Forelimb muscle (tissue), 1 donor: ENCODE measurements at regions not wholly inside any gene's neighbourhood (a gene's known extent, or its start where the extent isn't known, plus 50 kb on each side); places are given as distances from the start of the nearest gene placed in this dataset.

Source experiments
- DNase-seq: peaks from one replicate; pipeline ENCODE4 v3.0.0-alpha.2; 2013; ENCODE audit warnings: low read depth

GRCh38 chr11:15730263-15730994 is 615.7 kb downstream of the INSC start:
- no peak for DNase-seq

DNA sequence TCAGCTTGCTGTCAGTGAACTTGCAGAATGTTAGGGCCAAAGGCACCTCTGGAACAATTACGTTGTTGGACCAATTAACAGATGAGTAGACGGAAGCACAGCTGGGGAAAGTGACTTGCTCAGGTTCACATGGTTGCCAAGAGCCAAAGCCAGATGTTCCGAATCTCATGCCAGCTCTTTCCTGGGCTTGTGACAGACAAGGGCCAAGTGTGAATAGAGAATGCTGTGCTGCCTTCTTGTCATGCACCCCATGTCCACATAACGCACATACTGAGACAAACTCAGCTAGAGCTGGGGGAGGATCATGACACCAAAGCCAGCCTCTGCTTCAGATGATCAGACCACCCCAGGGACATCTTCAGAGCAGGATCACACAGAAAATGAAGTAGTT is 616.3 kb downstream of the INSC start:
- DNase-seq: no peak

DNA sequence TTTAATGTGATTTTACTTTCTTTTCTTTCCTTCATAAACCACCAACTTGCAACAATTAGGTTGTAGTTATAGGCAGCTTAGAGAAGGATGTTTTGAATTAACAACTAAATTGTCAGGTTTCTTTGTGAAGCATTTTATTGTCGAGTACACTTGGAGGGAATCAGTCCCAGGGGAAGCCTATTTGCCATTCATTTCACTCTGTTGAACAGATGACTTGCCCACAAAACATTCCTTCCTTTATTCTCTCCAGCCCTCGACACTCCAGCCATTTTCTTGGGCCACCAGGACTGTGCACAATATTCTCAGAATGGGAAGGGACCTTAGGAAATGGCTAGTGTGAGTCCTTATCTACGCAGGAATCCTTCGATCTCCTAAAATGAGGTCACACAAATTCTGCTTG is 620.6 kb downstream of the SOX6 start:
- DNase-seq: no peak

- DNase-seq: no peak
Measured at GRCh38 chr11:15737320-15737719, 619.0 kb downstream of the SOX6 start.

GRCh38 chr11:15738931-15739330 is 617.4 kb downstream of the SOX6 start:
- DNase-seq: no peak

- no peak for DNase-seq
Measured at GRCh38 chr11:15742626-15743519, 613.5 kb downstream of the SOX6 start.

DNA sequence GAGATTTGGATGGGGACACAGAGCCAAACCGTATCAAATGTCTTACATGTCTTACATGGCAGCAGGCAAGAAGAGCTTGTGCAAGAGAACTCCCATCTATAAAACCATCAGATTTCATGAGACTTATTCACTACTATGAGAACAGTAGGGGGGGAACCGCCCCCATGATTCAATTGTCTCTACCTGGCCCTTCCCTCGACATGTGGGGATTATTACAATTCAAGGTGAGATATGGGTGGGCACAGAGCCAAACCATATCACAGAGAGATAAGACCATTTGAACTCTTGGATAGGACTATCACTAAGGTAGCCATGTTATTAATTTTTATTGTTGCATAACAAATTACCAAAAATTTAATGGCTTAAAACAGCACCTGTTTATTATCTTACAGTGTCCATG is 611.7 kb downstream of the SOX6 start:
- no peak for DNase-seq

DNA sequence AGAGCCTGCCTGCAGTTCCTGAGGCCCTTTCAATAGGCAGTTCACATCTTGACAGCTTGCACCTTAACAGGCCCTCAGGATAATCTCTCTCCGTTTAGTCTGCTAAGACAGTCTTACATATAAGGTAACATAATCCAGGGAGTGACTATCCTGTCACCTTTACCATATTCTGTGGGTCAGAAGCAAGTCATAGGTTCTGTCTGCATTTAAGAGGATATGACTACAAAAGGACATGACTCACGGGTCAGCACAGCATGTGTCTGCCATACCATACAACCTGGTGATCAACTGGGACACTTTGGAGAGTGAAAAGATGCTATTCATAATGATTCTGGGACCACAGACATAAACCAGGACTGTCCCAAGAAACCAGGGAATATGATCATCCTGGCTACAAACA is 611.1 kb downstream of the SOX6 start:
- DNase-seq: no peak

GRCh38 chr11:15747671-15748070 is 608.7 kb downstream of the SOX6 start:
- DNase-seq: no peak

DNA sequence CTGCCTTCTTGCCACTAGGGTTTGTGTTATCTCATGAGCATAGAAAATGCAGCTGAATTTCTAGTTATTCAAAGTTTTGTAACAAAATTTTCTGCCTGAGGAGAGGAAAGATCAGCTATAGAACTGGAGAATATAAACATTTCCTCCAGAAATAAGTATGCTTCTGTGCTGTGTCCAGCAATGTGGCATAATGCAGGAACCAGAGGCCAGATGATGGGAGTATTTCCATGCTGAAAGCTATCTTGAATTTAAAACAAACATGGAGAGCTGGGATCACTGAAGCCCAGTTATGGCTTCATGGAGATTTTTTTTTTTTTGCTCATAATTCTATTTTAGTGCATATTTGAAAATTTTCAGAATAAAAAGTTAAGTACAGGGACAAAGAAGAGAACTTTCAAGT is 608.2 kb downstream of the SOX6 start:
- DNase-seq: no peak

DNA sequence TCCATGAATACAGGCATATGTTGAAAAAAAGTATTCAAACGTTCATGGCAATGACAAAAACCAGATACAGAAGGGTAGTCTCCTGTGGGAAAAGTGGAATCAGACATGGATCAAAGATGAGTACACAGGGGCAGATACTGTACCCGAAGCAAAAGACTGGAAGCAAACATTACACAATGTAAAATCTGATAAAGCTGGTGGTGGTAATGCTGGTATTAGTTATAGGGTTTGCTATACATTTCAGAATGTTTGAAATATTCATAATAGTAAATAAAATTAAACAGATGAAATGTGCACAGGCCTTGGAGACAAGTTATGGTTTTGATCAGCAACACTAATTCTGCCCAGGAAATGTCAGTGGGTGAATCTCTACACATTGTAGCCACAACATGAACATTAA is 607.6 kb downstream of the SOX6 start:
- no peak for DNase-seq

DNA sequence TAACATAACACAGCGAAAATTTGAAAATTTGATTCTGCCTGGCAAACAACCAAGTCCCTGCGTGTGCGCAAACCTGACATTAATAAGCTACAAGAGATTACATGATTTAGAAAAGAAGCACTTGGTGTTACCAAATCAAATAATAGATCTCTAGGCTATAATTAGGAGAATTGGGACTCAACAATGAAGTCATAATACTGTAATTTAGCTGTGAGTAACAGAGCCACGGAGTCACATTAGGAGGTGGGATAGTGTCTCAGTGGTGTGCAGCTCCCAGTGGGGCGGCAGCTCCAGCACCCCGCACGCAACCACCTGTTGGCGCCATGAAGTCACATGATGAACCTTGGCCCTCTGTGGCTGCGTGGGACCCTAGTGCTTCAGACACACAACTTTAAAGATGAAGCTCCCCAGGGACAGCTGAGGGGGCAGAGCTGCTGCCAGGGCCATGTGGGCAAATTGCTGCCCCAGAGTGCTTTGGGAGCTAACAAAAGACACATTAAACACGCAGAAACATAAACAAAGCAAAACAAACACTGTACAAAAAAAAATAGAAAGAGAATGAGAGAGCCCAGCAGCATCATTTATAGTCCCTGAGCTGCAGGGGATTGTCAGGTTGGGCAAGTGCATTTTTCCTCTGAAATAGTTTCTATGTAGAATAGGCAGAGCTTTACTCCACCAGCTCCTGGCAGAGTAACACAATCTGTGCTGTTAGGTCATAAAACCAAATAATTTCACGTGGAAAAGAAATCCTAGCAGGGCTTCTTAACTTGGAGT is 605.6 kb downstream of the SOX6 start:
- DNase-seq: no peak

DNA sequence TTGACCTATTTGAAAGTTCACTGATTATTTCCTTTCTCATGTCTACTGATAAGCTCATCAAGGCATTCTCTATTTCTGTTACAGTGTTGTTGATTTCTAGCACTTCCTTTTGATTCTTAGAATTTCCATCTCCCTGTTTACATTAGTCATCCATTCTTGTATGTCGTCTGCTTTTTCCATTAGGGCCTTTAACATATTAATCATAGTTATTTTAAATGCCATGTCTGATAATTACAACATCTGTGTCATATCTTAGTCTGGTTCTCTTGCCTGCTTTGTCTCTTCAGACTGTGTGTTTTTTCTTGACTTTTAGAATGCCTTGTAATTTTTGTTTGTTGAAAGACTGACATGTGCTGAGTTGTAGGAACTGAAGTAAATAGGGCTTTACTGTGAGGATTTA is 602.1 kb downstream of the SOX6 start:
- DNase-seq: no peak

DNA sequence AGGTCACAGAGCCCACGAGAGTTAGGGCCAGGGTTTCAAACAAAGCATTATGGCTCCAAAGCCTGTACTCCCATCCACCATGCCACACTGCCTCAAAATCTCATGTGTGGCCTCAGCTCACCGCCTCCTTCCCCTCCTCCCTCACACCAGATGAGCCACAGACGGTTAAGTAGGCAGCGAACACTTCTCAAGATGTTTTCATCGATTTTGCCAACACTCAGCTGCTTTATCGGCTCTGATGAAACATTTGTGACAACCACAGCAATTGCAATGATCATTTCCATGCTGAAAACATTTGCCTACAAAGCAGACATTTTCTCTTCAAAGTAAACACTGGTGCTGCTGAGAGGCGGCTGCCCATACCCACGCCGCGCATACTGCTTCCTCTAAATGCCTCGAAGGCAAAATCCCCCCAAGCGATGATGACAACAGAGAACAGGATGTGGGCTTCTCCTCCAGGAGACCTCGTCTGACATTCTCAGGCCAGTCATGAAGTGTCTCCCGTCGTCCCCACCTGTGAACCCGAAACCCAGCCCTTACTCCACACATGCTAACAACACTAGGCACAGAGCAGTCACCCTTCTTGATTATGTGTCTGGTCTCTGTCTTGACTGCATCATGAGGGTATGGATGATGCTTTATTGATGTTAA is 599.2 kb downstream of the SOX6 start:
- no peak for DNase-seq

DNA sequence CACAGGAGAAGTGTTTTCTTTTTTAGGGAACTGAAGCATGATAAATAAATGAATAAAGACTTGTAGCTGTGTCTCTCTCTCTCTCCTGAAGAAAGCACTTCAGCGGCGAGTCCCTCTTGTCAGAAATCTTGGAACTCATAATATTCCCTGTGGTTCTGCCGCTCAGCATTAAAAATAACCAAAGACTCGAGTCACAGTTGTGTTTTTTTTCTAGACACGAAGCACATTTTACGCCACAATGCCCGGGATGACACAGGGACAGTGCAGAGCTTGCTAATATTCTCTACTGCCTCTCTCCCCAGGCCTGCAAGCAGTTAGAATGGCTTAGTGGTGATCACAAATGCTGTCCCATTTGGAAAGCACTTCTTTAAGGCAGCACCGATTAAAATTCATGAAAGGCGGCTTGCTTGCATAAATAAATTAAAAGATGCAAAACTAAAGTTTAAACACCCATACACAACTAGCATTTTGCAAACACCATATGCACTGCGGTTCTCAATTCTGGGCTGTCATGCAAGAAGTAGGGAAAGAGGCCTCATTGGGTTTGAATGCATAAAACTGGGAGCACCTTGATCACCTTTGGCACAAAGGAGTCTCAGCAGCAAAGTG is 597.4 kb downstream of the SOX6 start:
- DNase-seq: no peak

- DNase-seq: no peak
Measured at GRCh38 chr11:15761235-15761634, 595.1 kb downstream of the SOX6 start.

DNA sequence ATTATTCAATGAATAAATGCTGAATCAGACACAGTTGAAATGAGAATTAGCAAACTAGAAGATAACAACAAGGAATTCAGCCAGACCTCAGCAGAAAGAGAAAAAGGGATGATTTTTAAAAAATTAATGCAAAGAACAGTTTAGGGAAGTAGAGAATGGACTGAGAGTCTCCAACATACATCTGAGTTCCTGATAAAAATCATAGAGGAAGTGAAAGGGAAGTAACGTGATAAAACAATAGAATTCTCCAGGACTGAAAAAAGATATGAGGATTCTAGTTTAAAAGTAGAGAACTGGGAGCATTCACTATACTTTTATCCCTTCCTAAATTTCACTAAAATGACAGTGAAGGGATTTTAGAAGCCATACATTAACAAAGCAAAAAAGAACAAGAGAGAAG is 592.0 kb downstream of the SOX6 start:
- no peak for DNase-seq

DNA sequence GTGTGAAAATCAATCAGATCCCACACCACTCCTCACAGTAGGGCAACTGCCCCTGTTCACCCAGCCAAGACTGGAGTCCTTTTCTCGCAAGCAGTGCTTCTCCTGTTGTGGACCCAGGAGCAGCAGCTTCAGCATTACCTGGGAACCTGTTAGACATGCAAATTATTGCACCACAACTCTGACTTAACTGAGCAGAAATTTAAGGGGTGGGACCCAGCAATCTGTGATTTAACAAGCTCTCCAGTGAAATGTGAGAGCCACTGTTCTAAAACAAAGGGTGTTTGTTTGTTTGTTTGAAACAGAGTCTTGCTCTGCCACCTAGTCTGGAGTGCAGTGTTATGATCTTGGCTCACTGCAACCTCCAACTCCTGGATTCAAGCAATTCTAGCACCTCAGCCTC is 591.4 kb downstream of the SOX6 start:
- DNase-seq: no peak

DNA sequence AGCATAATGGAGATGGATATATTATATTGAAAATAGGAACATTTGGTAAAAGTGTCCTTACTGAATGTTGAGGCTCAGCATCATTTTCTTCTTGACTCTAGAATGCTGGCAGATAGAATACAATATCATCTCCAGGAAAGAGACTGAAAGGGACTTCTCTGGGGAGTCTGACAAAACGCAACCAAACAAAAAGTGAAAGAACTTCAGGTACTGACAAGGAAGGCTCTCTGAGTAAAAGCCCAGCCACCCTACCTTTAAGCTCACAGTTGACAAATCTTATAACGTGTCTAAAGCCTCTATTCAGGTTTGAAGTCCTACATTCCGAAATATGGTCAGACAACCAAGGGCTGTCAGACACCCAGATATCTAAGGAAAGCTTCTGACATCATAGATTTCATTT is 590.8 kb downstream of the SOX6 start:
- no peak for DNase-seq

DNA sequence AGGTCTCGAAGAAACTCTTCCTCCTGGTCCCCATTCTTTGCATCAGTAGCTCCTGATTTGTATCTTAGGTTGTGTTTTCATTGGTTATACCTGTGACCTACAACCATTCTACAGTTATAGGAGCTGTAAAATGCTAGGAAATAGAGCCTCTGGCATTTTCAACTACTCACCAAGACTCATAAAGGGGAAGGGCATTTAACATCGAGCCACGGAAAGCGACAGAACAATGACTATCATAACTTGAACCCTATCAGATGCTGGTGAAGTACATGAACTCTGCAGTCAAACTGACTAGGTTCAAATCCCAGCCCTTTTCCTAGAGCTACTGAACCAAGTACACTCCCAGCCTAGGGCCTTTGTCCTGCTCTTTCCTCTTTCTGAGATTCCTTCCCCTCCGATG is 588.0 kb downstream of the SOX6 start:
- DNase-seq: no peak

DNA sequence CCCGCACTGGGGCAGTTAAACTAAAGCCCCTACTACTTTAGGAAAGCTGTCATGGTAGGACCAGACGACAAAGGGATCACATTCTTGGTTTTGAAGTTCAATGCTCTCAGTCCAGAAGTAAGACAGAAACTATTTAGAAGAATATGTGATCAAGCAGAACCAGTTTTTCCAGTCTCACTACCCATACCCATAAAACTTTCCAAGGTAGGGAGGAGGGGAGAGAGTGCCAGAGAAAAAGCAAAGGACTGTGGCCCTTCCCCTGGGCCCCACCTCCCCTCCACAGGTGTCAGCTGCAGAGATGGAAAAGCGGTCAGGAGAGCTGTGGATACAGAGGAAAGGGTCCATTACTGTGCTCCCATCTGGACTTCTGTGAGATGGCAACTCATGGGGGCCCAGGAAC is 587.1 kb downstream of the SOX6 start:
- DNase-seq: no peak
